K562 (cell line): ENCODE measurements at regions not wholly inside any gene's neighbourhood (a gene's known extent, or its start where the extent isn't known, plus 50 kb on each side); places are given as distances from the start of the nearest gene placed in this dataset.

Experiments used
- ATF1 ChIP-seq, 2 experiments: fragments of 450-650 bp in 1 of 2; IDR thresholded peaks; 2 replicates each; pipeline ENCODE4 v1.6.1; 2016; ENCODE audit warnings: missing compliant biosample characterization in 1 of 2, missing genetic modification characterization in 1 of 2
- BCL6 ChIP-seq: fragments of 250-450 bp; sonication (Bioruptor Pico); IDR thresholded peaks from 2 replicates; pipeline ENCODE4 v1.4.0; 2020
- KHSRP ChIP-seq: fragments of 450-650 bp; IDR thresholded peaks from 2 replicates; pipeline ENCODE4 v1.6.1; 2017
- KLF16 ChIP-seq: IDR thresholded peaks from 2 replicates; pipeline ENCODE4 v1.6.1; 2016; ENCODE audit warnings: antibody characterized with exemption
- MTF1 ChIP-seq: fragments of 250-450 bp; sonication (Bioruptor Pico); IDR thresholded peaks from 2 replicates; pipeline ENCODE4 v1.9.0; 2021; ENCODE audit warnings: moderate library complexity, mild to moderate bottlenecking, inconsistent platforms, borderline replicate concordance
- PCBP2 ChIP-seq: fragments of 200-400 bp; formaldehyde crosslinking; IDR thresholded peaks from 2 replicates; pipeline ENCODE4 v1.6.1; 2018; ENCODE audit warnings: low read length, low read depth, mild to moderate bottlenecking, moderate library complexity; ENCODE audit not compliant: poor library complexity, severe bottlenecking
- SMARCE1 ChIP-seq: fragments of 450-650 bp; IDR thresholded peaks from 2 replicates; pipeline ENCODE4 v1.7.1; 2016; ENCODE audit warnings: mild to moderate bottlenecking
- TSHZ1 ChIP-seq: fragments of 250-450 bp; sonication (Bioruptor Pico); IDR thresholded peaks from 2 replicates; pipeline ENCODE4 v1.4.0; 2020; ENCODE audit warnings: mild to moderate bottlenecking, moderate library complexity
- ZBTB40 ChIP-seq, 2 experiments: fragments of 450-650 bp in 1 of 2; sonication (generic) in 1 of 2; formaldehyde crosslinking in 1 of 2; IDR thresholded peaks; 2 replicates each; pipeline versions ENCODE4 v1.7.1 to v1.9.0; 2016 to 2022; ENCODE audit warnings: inconsistent platforms in 1 of 2, mild to moderate bottlenecking in 1 of 2, missing genetic modification reagents in 1 of 2
- ZEB2 ChIP-seq: fragments of 450-650 bp; IDR thresholded peaks from 2 replicates; pipeline ENCODE4 v1.6.1; 2016
- ZNF639 ChIP-seq, 2 experiments: fragments of 200-800 bp in 1 of 2; sonication (Bioruptor generic) in 1 of 2; sonication (generic) in 1 of 2; formaldehyde crosslinking in 1 of 2; IDR thresholded peaks in 1 of 2; conservative IDR thresholded peaks in 1 of 2; 2 replicates each; pipeline versions ENCODE4 v1.5.0 to v1.6.1; 2016 to 2020; ENCODE audit warnings: missing compliant biosample characterization in 1 of 2, missing genetic modification characterization in 1 of 2, missing genetic modification reagents in 1 of 2
- ZNF644 ChIP-seq: fragments of 200-800 bp; sonication (Bioruptor generic); IDR thresholded peaks from 2 replicates; pipeline ENCODE4 v1.6.1; 2016; ENCODE audit warnings: low read depth, missing genetic modification characterization, missing compliant biosample characterization

GRCh38 chr6:28816909-28817807, 106.6 kb downstream of the TRIM27 start (continued):
- no peak for TF ChIP-seq MTF1
- peak; percentile 64 for TF ChIP-seq ZBTB40 (IDR thresholded peaks at IDR 0.05)
- no peak for TF ChIP-seq ZBTB40 (CRISPR knock-in tag; IDR thresholded peaks at IDR 0.05)
- TF ChIP-seq ZNF639 (CRISPR knock-in tag; conservative IDR thresholded peaks at IDR 0.05 in 1 of 2, IDR thresholded peaks at IDR 0.05 in 1 of 2) = 0 out of 4 replicates have a peak, but pooled peaks of 1 of the 2 experiments have one; percentile 42
- TF ChIP-seq SMARCE1 = no peak
- no peak for TF ChIP-seq PCBP2
- TF ChIP-seq ZNF644 (tag) = no peak
- no peak for TF ChIP-seq ATF1 (CRISPR knock-in tag; IDR thresholded peaks at IDR 0.05)
- TF ChIP-seq ATF1 (tag; IDR thresholded peaks at IDR 0.05) = peak; percentile 72
- TF ChIP-seq BCL6 (CRISPR knock-in tag) = no peak
- no peak for TF ChIP-seq TSHZ1
- no peak for TF ChIP-seq KHSRP
- no peak for TF ChIP-seq ZEB2
- TF ChIP-seq KLF16 = no peak
